SK-MEL-5 (cell line): ENCODE measurements at regions not wholly inside any gene's neighbourhood (a gene's known extent, or its start where the extent isn't known, plus 50 kb on each side); places are given as distances from the start of the nearest gene placed in this dataset.

ENCODE experiments used
- DNase-seq: peaks from one replicate; pipeline ENCODE4 v3.0.0-alpha.2; 2016; ENCODE audit warnings: low read depth, low spot score
- in situ Hi-C: cut with HindIII; loops from 2 replicates; pipeline ENCODE4 v1.10.0; 2016; ENCODE audit warnings: low sequenced_read_pairs, high pct_unique_total_duplicates, low pct_unique_long_range_greater_than_20kb

DNA sequence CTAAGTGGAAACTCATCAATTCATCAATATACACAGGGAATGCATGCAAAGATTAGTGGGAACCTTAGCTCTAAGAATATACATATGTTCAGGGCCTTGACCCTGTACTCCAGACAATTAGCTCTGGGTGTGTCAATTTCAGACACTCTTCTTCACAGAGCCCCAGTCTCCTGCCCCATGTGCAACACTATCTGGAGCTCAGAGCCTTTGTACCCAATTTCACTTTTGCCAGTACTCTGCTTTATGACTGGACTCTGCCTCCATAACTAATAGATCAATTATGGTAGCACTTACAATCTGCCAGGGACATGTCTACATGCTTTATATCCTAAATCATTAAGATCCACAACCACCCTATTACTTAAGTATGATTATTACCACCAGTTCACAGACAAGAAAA is 152.5 kb upstream of the PLEKHG7 start:
- DNase-seq, result no peak
- in situ Hi-C loops, result no loop called here

GRCh38 chr12:92549516-92549915 is 153.3 kb upstream of the PLEKHG7 start:
- DNase-seq, result no peak
- in situ Hi-C loops, result no loop called here

DNA sequence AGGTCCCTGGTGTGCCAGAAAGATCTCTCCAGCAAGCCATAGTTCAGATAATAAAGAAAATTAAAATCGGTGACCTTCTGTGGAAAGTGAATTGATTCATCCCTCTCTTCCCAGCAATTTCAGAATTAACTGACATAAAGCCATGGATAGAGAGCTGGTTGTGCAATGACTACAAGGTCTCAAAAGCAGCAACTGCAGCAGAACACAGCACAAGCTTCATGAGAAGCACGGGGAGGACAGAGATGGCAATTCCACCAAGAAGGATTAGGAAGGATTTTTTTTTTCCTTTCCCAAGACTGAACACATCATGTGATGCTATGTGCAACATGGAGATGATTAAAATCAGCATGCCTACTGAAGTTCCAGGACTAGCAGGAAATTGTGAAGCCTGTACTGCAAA is 154.9 kb upstream of the PLEKHG7 start:
- DNase-seq, result no peak
- in situ Hi-C loops, result no loop called here

DNA sequence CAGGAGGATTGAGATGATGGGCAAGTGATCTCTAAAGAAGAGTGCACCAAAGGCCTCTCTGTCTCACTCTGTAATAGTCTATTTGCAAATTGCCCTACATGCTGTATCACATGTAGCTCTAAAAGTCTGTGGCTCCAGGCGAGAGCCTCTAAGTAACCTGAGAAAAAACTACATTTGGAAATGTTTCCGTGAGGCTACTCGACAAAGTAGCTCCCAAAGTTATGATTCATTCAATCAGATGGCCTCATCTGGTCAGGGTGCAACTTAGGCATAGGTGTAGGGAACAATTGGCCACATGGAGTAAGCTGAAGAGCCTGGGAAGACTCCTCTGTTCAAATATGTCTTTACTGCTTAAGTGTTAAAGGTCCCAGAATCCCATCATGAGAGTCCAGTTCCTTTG is 155.4 kb upstream of the PLEKHG7 start:
- DNase-seq, result no peak
- in situ Hi-C loops, result no loop called here

- no peak for DNase-seq
- in situ Hi-C loops, result no loop called here
These were observed 156.0 kb upstream of the PLEKHG7 start for GRCh38 chr12:92546635-92547348.

- no peak for DNase-seq
- in situ Hi-C loops, result no loop called here
These were observed 156.5 kb upstream of the PLEKHG7 start for GRCh38 chr12:92546259-92546634.

- DNase-seq, result no peak
- in situ Hi-C loops, result no loop called here
These were observed 158.5 kb upstream of the PLEKHG7 start for GRCh38 chr12:92544322-92544721.

- in situ Hi-C loops, result no loop called here
- DNase-seq, result no peak
These were observed 158.9 kb upstream of the PLEKHG7 start for GRCh38 chr12:92543840-92544239.

DNA sequence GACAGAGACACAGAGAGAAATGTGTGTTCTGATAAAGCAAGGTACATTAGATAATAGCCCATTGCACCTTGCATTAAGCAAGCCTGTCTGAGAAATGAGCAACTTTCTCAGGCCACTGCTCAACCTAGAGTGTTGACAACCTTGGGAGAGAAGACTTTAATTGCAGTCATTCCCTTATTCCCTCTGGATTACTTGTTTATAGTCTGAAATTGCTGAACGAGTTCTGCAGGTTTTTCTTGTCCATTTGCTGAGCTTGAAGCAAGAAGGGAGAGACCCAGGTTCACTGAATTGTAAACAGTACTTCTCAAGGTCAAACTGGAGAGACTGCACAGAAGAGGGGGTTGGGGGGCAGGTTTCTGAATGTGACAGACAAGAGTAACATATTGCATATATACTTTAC is 159.4 kb upstream of the PLEKHG7 start:
- DNase-seq, result no peak
- in situ Hi-C loops, result no loop called here

DNA sequence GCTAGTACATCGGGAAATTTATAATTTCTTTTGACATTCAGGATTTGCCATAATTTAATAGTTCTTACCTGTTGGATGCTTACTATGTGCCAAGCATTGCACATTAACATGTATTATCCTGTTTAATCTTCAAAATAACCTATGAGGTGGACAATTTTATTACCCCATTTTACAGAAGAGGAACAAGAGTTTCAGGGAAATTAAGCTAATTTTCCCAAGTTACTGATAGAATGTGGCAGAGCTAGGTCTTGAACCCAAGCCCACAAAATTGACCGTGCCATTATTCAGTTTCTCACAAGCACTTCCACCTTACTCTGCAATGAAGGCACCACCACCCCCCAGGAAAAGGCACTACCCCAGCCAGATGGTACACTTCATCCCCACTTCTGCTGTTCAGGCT is 161.1 kb upstream of the PLEKHG7 start:
- in situ Hi-C loops, result no loop called here
- DNase-seq, result no peak

GRCh38 chr12:92540782-92541423 is 161.9 kb upstream of the PLEKHG7 start:
- in situ Hi-C loops, result no loop called here

DNA sequence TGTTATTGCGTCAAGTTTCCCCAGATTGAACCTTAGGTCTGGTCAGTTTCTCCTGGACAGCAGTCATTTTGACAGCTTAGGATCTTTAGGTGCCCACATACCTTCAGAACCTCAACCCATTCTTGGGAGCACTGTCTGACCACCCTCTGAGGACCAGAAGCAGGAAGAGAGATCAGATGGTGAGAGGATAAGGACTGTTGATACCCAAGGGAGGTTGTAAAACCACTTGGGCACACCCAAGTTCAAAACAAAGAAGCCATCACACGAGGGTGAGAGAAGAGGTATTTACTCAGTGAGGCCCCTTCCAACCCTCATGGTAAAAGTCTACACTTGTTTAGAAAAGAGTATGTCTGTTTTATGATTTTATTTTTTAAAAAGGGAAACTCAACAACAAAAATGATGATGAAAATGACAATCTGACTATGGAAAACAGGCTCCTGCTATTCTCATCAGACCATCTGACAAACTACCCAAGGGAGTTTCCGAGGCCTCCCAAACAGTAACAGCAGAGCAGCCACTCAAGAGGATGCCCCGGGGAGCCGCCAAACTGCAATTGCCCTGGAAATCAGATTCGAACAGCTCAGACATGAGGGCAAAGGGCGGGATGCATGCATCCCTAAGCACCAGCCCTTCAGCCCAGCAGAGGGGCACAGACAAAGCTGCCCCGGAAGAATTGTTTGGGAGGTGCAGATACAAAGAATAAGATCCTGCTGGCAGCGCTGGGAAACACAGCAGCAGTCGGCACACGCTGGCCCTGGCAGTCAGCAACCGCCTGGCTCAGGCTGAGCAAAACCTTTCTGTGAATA is 162.6 kb upstream of the PLEKHG7 start:
- DNase-seq, result no peak
- in situ Hi-C loops, result no loop called here

More at GRCh38 chr12:92540782-92541423, 161.9 kb upstream of the PLEKHG7 start:
- DNase-seq, result no peak

DNA sequence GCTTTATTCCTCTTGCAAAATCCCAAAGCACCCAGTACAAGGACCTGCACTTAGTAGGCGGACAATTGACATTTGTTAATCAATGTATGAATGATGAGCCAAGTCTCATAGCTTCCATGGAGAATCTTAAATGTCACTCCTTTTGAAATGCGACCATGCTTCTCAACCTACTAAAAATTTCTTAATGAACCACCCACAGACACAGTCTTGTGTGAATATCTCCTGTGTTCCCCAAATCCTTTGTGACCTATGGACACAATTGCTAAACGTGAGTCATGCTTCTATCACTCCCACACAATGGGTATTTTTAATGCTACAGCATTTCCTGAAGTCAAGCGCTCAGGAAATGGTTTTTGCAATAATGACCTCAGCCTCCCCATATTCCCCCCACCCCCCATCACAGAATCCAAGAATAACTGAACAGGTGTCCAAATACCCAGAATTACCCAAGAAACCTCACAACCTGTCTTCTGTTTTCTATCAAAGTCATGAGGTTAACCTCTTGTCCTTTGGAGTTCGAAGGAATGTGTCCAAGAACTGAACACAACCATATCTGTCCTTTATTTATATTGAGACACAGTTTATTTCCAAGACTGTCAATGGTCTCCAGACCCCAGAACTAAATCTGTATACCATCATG is 163.6 kb upstream of the PLEKHG7 start:
- DNase-seq, result peak; percentile 55
- in situ Hi-C loops, result no loop called here

- no peak for DNase-seq
- in situ Hi-C loops, result no loop called here
These were observed 165.4 kb upstream of the PLEKHG7 start for GRCh38 chr12:92537290-92537960.

GRCh38 chr12:92535961-92536360 is 166.8 kb upstream of the PLEKHG7 start:
- DNase-seq, result no peak
- in situ Hi-C loops, result no loop called here

GRCh38 chr12:92533280-92533890 is 169.4 kb upstream of the PLEKHG7 start:
- in situ Hi-C loops, result no loop called here
- no peak for DNase-seq

- in situ Hi-C loops, result no loop called here
These were observed 172.1 kb upstream of the PLEKHG7 start for GRCh38 chr12:92530706-92531105.

More at GRCh38 chr12:92530706-92531105, 172.1 kb upstream of the PLEKHG7 start:
- DNase-seq, result no peak
